ENCODE measurements at regions not wholly inside any gene's neighbourhood (a gene's known extent, or its start where the extent isn't known, plus 50 kb on each side); places are given as distances from the start of the nearest gene placed in this dataset.

- TF ChIP-seq CTCF (conservative IDR thresholded peaks at IDR 0.05; ENCODE audit: low read depth, low read length) (no peak), EZH2 (IDR thresholded peaks at IDR 0.05; ENCODE audit: borderline replicate concordance, low read depth, low read length, poor library complexity, severe bottlenecking) (no peak)
Observed at GRCh38 chr3:87920549-87920948, 138.3 kb downstream of the CGGBP1 start.
